ENCODE measurements at regions not wholly inside any gene's neighbourhood (a gene's known extent, or its start where the extent isn't known, plus 50 kb on each side); places are given as distances from the start of the nearest gene placed in this dataset.

GRCh38 chr13:59230484-59231264 lies 933.1 kb downstream of the DIAPH3 start:
- intact Hi-C loops (cut with DNase I), result no loop called here
- Histone ChIP-seq H3K27ac (no peak overlapping the region), H3K4me3 (no peak overlapping the region), H3K9me3 (no peaks in the 10 kb centered on the region), H3K4me1 (ENCODE audit: insufficient read depth) (no peaks in the 10 kb centered on the region), H3K27me3 (no peaks in the 10 kb centered on the region), H3K36me3 (no peaks in the 10 kb centered on the region)
- TF ChIP-seq, protein P1, sequence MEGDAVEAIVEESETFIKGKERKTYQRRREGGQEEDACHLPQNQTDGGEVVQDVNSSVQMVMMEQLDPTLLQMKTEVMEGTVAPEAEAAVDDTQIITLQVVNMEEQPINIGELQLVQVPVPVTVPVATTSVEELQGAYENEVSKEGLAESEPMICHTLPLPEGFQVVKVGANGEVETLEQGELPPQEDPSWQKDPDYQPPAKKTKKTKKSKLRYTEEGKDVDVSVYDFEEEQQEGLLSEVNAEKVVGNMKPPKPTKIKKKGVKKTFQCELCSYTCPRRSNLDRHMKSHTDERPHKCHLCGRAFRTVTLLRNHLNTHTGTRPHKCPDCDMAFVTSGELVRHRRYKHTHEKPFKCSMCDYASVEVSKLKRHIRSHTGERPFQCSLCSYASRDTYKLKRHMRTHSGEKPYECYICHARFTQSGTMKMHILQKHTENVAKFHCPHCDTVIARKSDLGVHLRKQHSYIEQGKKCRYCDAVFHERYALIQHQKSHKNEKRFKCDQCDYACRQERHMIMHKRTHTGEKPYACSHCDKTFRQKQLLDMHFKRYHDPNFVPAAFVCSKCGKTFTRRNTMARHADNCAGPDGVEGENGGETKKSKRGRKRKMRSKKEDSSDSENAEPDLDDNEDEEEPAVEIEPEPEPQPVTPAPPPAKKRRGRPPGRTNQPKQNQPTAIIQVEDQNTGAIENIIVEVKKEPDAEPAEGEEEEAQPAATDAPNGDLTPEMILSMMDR (IDR thresholded peaks at IDR 0.05), result no peak
- no peak for TF ChIP-seq EP300 (IDR thresholded peaks at IDR 0.05)
- TF ChIP-seq POLR2A (IDR thresholded peaks at IDR 0.05), result no peak
- 84 to 87% (median 84%) methylated on average over 2 of the region's 2 CpGs for WGBS, 3 donors
- DNase-seq, result no peak

GRCh38 chr13:59236309-59236919 lies 927.3 kb downstream of the DIAPH3 start:
- Histone ChIP-seq H3K27me3 (no peaks in the 10 kb centered on the region), H3K27ac (no peak overlapping the region), H3K36me3 (no peaks in the 10 kb centered on the region), H3K4me3 (no peak overlapping the region), H3K9me3 (no peaks in the 10 kb centered on the region), H3K4me1 (ENCODE audit: insufficient read depth) (no peaks in the 10 kb centered on the region)
- DNase-seq, result no peak
- 72 to 73% (median 73%) methylated on average over 5 of the region's 5 CpGs for WGBS, 3 donors
- TF ChIP-seq, protein P1 (IDR thresholded peaks at IDR 0.05), result no peak
- TF ChIP-seq EP300 (IDR thresholded peaks at IDR 0.05) (no peak), POLR2A (IDR thresholded peaks at IDR 0.05) (no peak)
- intact Hi-C loops (cut with DNase I), result no loop called here

GRCh38 chr13:59236944-59237343 lies 926.8 kb downstream of the DIAPH3 start:
- no peak for TF ChIP-seq POLR2A (IDR thresholded peaks at IDR 0.05)
- TF ChIP-seq, protein P1 (IDR thresholded peaks at IDR 0.05), result no peak
- no peak for TF ChIP-seq EP300 (IDR thresholded peaks at IDR 0.05)
- H3K27ac ChIP-seq, result no peak overlapping the region
- 80 to 93% (median 92%) methylated on average over 1 of the region's 1 CpG for WGBS, 3 donors
- H3K4me1 ChIP-seq (ENCODE audit: insufficient read depth), result no peaks in the 10 kb centered on the region
- no peaks in the 10 kb centered on the region for H3K9me3 ChIP-seq
- no peaks in the 10 kb centered on the region for H3K27me3 ChIP-seq
- H3K36me3 ChIP-seq, result no peaks in the 10 kb centered on the region
- H3K4me3 ChIP-seq, result no peak overlapping the region
- intact Hi-C loops (cut with DNase I), result no loop called here
- DNase-seq, result no peak

DNA sequence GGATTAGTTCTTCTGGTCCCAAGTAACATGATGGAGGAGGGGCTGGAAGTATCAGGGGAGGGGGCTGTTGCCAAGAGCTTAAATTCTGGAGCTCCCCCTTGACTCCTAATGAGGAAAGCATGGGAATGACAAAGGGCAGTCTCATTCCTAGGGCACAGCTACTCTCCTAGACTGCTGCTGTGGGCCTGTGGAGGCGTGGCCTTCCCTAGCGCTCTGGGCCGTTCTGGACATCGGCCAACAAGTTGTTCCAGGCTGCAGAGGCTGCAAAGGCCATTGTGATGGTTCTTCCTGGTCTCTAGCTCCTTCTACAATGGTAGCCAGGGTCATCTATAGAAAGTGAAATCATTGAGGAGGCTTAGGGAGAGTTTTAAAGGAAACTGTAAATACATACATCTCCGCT lies 916.6 kb downstream of the DIAPH3 start:
- Histone ChIP-seq H3K4me1 (ENCODE audit: insufficient read depth) (no peaks in the 10 kb centered on the region), H3K27ac (no peak overlapping the region), H3K9me3 (no peaks in the 10 kb centered on the region), H3K36me3 (no peaks in the 10 kb centered on the region), H3K4me3 (no peak overlapping the region), H3K27me3 (no peaks in the 10 kb centered on the region)
- 72 to 80% (median 78%) methylated on average over 5 of the region's 5 CpGs for WGBS, 3 donors
- intact Hi-C loops (cut with DNase I), result no loop called here
- TF ChIP-seq EP300 (IDR thresholded peaks at IDR 0.05), result no peak
- no peak for TF ChIP-seq POLR2A (IDR thresholded peaks at IDR 0.05)
- TF ChIP-seq, protein P1 (IDR thresholded peaks at IDR 0.05), result no peak
- DNase-seq, result no peak
